GM21717 (cell line): ENCODE measurements at regions not wholly inside any gene's neighbourhood (a gene's known extent, or its start where the extent isn't known, plus 50 kb on each side); places are given as distances from the start of the nearest gene placed in this dataset.
"Not testable (repeated sequence)": the region's sequence is repeated elsewhere in the genome, so short reads cannot be mapped to it uniquely, and the experiment has no call there.

ENCODE experiments used
- ATAC-seq: cut with Tn5 transposase; IDR thresholded peaks from one replicate; pipeline ENCODE4 v1.9.1; 2021; ENCODE audit warnings: mild to moderate bottlenecking, moderate library complexity; ENCODE audit not compliant: unreplicated experiment

- no peak for ATAC-seq
Measured at GRCh38 chr4:38462367-38463055, 201.5 kb upstream of the KLF3 start.

DNA sequence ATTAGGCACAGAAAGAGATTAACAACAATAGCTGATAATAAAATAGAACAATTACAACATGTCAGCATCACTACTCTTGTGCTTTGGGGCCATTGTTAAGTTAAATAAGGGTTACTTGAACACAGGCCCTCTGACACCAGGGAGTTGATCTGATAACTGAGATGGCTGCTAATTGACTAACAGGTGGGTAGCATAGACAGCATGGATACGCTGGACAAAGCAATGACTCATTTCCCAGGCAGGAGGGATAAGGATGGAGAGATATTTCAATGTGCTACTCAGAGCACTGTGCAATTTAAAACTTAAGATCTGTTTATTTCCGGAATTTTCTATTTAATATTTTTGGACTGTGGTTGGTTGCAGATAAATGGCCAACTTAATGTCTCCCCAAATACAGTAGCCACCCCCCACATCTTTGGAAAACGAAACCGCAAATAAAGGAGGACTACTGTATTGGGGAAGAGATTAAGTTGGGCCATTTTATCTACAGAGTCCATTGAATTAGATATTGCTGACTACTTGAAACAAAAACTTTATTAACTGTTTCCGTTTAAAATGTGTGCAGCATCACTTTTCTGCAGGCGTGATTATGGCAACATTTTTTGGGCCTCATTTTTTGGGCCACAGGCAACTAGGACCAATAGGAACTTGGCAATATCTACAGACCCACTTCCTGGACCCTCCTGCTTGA is 200.6 kb upstream of the KLF3 start:
- no peak for ATAC-seq

DNA sequence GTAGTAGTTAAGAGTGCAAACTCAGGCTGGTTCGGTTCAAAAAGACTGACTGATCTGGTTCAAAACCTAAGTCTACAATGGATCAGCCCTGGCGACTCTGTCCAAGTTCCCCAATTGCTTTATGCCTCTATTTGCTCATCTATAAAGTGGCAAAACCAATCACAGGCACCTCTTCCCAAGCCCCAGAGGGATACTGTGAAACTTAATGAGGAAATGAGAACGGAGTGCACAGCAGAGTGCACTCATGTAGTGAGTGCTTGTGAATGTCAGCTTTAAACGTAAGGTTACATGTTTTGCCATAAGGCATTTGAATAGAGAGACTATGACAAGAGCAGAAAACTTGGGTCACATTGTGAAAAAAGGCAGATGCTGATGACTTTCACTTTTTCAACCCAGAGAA is 199.7 kb upstream of the KLF3 start:
- ATAC-seq, result no peak

GRCh38 chr4:38466401-38466800 is 197.6 kb upstream of the KLF3 start:
- no peak for ATAC-seq

GRCh38 chr4:38467296-38467695 is 196.7 kb upstream of the KLF3 start:
- no peak for ATAC-seq

DNA sequence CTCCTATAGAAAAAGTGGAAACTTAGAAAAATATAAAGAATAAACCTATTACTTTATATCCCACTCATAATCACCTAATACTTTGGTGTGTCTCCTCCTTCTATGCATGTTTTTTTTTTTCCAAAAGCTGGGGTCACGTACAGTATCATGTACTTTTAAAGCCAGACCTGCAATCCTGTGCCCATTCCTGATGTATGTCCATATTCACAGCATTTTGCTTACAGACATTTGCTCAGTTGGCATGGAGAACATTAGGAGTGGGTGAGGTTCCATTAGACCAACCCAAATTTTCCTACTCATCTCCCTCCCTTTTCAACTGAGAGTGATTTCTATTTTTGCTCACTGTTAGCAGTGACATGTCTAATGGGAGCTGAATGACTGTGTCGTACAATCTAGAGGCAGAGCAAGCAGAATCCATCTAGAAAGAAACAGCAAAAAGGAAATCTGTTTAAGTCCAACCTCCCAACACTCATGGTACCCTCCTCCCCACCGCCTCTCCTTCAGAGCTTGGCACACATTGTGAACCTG is 195.6 kb upstream of the KLF3 start:
- ATAC-seq, result no peak

DNA sequence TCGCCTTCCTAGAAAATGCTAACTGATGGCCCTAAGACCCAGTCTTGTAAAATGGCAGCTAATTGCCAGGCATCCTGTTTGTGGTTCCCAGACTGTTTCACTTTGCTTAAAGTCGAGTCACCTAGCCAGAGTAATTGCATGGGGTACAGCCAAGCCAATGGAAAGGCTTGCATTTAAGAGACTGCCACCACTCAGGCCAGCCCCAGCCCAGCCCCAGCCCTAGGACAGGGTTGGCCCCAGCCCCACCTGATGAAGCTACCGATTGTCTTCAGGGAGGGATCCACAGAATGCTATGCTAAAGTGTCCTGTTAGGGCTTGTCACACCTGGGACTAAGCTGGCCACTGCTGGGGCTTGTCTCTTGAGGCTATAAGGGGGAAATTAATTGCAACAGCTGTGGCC is 194.6 kb upstream of the KLF3 start:
- ATAC-seq, result no peak

- no peak for ATAC-seq
Measured at GRCh38 chr4:38470735-38471262, 193.2 kb upstream of the KLF3 start.

DNA sequence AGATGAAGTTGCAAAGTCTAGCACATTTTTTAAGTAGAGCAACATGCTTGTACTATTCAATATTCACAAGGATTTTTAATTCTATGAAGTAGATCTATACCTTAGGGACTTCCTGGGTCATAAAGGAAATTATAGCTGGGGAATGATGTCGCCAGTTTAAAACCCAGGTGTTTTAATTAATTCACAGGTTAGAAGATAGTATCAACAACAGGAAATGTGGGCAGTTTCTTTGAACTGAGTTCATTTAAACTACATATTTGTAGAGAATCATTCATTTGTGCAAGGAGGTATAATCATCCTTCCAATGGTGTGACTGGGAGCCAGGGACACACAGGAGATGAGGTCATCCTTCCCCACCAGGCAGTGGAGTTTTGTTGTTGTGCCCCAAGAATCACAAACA is 181.3 kb upstream of the KLF3 start:
- ATAC-seq, result no peak

DNA sequence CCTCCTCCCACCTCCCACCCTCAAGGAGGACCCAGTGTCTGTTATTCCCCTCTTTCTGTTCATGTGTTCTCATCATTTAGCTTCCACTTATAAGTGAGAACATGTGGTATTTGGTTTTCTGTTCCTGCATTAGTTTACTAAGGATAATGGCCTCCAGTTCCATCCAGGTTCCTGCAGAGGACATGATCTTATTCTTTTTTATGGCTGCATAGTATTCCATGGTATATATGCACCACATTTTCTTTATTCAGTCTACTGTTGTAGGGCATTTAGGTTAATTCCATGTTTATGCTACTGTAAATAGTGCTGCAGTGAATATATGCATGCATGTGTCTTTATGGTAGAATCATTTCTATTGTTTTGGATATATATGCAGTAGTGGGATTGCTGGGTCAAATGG is 180.4 kb upstream of the KLF3 start:
- not testable (repeated sequence) for ATAC-seq

GRCh38 chr4:38489011-38489861 is 174.8 kb upstream of the KLF3 start:
- no peak for ATAC-seq

DNA sequence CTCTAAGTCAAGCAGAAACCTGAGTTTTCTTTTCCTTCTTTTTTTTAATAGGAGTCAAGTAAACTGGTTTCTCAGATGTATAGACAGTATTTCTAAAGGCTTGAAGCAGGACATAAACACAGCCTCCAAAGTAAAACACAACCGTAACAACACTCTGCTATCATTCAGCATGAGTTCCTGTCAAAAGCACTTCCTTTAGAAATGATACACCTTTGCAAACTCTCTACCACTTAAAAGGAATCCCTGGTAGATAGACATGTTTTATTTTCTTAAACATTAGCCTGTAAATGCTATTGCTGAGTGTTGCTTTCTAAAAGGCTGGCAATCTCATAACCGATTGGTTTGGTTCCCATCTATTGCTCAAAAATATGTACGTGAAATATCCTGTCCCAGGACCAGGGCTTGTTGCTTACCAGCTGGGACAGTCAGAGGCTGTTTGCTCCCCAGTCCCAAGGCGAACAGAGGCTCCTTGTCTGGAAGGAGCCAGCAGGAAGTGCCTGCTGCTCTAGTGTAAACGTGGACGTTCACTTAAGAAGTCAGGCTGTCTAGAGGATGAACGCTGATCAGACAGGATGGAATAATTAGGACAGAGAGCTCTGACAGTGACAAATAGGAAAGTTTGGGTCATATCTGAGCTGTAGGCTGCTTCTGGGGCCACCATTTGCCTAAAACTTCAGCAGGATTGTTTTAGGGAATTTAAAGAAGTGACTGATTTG is 173.9 kb upstream of the KLF3 start:
- no peak for ATAC-seq

DNA sequence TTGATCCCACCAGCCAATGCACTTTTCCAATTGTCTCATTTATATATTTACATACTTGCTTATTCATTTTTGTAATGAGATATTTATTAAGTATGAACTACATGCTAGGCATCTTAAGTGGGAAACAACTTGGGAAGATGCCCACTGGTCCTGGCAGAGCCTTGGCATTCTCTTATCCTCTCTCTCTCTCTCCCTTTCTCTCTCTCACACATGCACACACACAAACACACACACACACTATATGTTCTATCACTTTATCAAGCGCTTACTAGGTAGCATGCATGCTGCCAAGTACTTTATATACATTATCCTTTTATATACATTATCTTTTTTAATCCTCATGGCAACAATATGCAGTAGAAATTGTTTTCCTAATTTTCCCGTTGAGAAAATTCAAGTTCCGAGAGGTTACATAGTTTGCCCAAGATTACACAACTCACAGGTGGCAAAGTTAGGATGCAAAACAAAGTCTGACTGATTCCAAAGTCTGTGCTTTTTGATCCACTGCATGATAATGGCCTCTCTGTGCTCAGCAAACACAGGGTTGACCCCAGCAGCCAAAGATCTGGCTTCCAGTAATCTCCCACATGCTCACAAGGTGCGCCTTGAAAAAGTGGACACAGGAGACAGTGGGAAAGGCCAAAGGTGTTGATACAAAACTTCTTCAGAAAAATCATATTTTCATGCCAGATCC is 173.1 kb upstream of the KLF3 start:
- no peak for ATAC-seq

- ATAC-seq, result no peak
Measured at GRCh38 chr4:38491854-38492478, 172.0 kb upstream of the KLF3 start.

DNA sequence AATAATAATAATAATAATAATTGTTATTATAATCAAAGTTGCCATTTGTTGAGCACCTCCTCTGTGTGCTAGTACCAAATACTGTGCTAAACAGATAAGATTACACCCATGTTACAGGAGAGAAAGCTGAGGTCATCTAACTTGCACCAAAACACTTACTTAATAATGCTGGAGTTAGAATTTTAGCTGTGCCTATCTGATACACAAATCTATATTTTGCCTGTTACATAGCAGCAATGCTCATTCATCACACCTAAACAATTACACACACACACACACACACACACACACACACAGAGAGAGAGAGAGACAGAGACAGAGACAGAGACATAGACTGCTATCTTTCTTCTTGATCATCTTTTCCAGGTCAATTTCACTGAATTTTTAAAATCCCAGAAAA is 170.9 kb upstream of the KLF3 start:
- ATAC-seq, result no peak

DNA sequence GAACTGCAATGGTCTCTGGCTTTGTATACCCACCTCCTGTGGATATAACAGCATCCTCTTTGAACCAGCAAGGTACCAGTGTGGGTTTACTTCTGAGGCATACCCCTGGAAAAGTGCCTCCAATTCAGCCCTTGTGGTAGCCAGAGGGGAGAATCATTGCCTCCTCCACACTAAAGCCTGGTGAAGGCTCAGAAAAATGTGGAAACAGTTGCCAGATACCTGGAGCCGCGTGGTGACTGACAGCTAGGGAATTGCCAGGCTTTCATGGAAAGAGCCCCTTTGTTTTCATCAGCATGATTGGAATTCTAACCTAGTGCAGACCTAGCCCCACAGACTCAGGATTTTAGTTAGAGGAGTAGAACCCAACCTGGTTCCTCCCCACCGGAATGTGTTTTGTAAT is 168.6 kb upstream of the KLF3 start:
- ATAC-seq, result no peak

- no peak for ATAC-seq
Measured at GRCh38 chr4:38497121-38497520, 166.9 kb upstream of the KLF3 start.

DNA sequence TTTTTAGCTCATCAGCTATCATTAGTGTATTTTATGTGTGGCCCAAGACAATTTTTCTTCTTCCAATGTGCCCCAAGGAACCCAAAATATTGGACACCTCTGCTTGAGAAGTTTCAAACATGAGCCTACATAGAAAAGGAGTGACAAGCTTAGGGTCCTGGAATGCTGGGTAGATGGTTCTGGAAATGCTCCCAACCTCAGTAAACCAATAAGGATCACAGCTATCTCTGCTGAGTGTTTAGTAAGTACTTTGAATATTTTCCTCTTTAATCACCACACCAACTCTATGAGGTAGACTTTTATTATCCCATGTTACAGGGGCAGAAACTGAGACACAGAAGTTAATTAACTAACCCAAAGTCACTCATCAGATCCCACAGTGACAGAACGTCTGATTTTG is 164.9 kb upstream of the KLF3 start:
- no peak for ATAC-seq

DNA sequence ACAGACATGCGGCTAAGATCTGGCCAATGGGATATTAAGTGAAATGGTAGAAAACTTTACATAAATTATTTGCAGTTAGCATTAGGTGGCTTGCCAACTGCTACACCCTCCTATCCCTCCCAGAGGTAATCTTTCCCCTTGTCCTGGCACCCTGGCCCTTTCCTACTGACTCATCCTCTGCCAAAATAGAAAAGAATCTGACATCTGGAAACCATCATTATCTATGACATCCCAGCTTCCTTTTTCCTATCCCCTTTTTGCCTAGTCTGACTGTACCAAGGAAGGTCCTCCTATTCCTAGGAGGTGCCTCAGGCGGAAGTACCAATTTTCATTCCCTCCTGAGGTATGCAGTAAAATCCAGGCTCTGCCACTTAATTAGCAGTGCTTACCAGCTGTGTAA is 163.6 kb upstream of the KLF3 start:
- no peak for ATAC-seq

DNA sequence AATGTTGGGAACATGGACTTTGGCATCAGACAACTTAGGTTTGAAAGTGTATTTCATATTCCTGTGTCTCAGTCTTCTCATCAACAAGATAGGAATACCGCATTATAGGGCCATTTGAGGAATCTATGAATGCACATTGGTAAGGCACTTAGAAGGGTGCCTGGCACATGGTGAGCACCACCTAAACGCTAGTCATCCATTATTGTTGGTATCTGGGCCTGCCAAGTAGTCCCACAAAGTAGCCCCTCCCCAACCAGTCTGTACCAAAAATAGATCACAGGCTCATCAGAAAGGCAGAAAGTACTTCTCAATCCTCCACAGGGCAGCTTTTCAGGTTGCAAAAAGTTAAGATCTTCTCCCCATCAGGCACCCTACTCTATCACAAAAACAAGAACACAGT is 162.3 kb upstream of the KLF3 start:
- no peak for ATAC-seq
